ENCODE measurements at regions not wholly inside any gene's neighbourhood (a gene's known extent, or its start where the extent isn't known, plus 50 kb on each side); places are given as distances from the start of the nearest gene placed in this dataset.

GRCh38 chr7:25381818-25382589 lies 153.7 kb upstream of the NPVF start:
- Histone ChIP-seq H3K4me3 (ENCODE audit: low read length) (no peak overlapping the region), H2BK5ac (ENCODE audit: low read length) (no peak overlapping the region), H2BK15ac (replicated peaks; ENCODE audit: low read depth) (no peak overlapping the region), H3K4ac (ENCODE audit: low read depth, low read length) (no peak overlapping the region), H3K23ac (ENCODE audit: low read length) (no peak overlapping the region), H3K4me1 (ENCODE audit: control insufficient read depth, low read depth, low read length) (no peaks in the 10 kb centered on the region), H3K79me1 (ENCODE audit: low read length) (no peaks in the 10 kb centered on the region), H3K27ac (ENCODE audit: low read depth, low read length) (no peak overlapping the region), H3K79me2 (ENCODE audit: control insufficient read depth, insufficient read depth, low read length) (no peaks in the 10 kb centered on the region), H2AK5ac (ENCODE audit: low read length) (no peak overlapping the region), H3K56ac (ENCODE audit: low read length) (no peak overlapping the region), H2BK120ac (ENCODE audit: low read depth, low read length) (no peak overlapping the region), H4K5ac (ENCODE audit: low read length) (no peak overlapping the region), H3K36me3 (ENCODE audit: control insufficient read depth, insufficient read depth, low read length) (no peaks in the 10 kb centered on the region), H3K9ac (ENCODE audit: low read length) (no peak overlapping the region), H3K18ac (ENCODE audit: low read length) (no peak overlapping the region), H3K27me3 (ENCODE audit: insufficient read depth, low read length, poor library complexity) (no peaks in the 10 kb centered on the region), H3K4me2 (ENCODE audit: low read length) (no peak overlapping the region), H4K8ac (ENCODE audit: low read depth, low read length) (no peak overlapping the region)
- no peak for DNase-seq
- no CpG with 5 or more reads among the region's 4 CpGs for WGBS (ENCODE audit: extremely low coverage, insufficient coverage, low lambda C conversion rate)

DNA sequence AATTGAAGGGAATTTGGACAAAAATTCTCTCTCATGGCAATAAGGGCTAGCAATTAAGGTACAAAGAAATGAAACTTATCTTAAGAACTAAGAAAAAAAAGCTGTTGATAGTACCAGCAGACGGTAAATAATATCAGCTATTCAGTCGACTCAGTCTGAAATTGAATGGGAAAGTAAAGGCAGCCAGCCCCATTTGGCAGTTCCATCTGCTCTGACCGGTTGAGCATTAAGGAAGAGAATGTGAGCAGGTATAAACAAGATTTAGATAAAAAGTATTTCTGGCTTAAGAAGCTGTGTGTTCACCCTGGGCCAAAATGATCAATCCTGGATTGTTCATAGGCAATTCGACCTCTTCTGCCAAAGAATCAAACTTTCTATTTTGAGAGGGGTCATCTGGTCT lies 154.6 kb upstream of the NPVF start:
- Histone ChIP-seq H3K9ac (ENCODE audit: low read length) (no peak overlapping the region), H3K27me3 (ENCODE audit: insufficient read depth, low read length, poor library complexity) (no peaks in the 10 kb centered on the region), H2BK5ac (ENCODE audit: low read length) (no peak overlapping the region), H3K4me3 (ENCODE audit: low read length) (no peak overlapping the region), H3K79me1 (ENCODE audit: low read length) (no peaks in the 10 kb centered on the region), H2AK5ac (ENCODE audit: low read length) (no peak overlapping the region), H3K4me1 (ENCODE audit: control insufficient read depth, low read depth, low read length) (no peaks in the 10 kb centered on the region), H3K27ac (ENCODE audit: low read depth, low read length) (no peak overlapping the region), H3K36me3 (ENCODE audit: control insufficient read depth, insufficient read depth, low read length) (no peaks in the 10 kb centered on the region), H3K23ac (ENCODE audit: low read length) (no peak overlapping the region), H3K4me2 (ENCODE audit: low read length) (no peak overlapping the region), H4K8ac (ENCODE audit: low read depth, low read length) (no peak overlapping the region), H2BK120ac (ENCODE audit: low read depth, low read length) (no peak overlapping the region), H3K79me2 (ENCODE audit: control insufficient read depth, insufficient read depth, low read length) (no peaks in the 10 kb centered on the region), H3K4ac (ENCODE audit: low read depth, low read length) (no peak overlapping the region), H4K5ac (ENCODE audit: low read length) (no peak overlapping the region), H3K56ac (ENCODE audit: low read length) (no peak overlapping the region), H2BK15ac (replicated peaks; ENCODE audit: low read depth) (no peak overlapping the region), H3K18ac (ENCODE audit: low read length) (no peak overlapping the region)
- DNase-seq: no peak
- WGBS (ENCODE audit: extremely low coverage, insufficient coverage, low lambda C conversion rate): no CpG with 5 or more reads among the region's 4 CpGs

GRCh38 chr7:25383402-25383801 lies 155.1 kb upstream of the NPVF start:
- Histone ChIP-seq H3K9ac (ENCODE audit: low read length) (no peak overlapping the region), H2BK120ac (ENCODE audit: low read depth, low read length) (no peak overlapping the region), H2AK5ac (ENCODE audit: low read length) (no peak overlapping the region), H3K79me1 (ENCODE audit: low read length) (no peaks in the 10 kb centered on the region), H3K18ac (ENCODE audit: low read length) (no peak overlapping the region), H3K27ac (ENCODE audit: low read depth, low read length) (no peak overlapping the region), H4K8ac (ENCODE audit: low read depth, low read length) (no peak overlapping the region), H3K56ac (ENCODE audit: low read length) (no peak overlapping the region), H3K4me1 (ENCODE audit: control insufficient read depth, low read depth, low read length) (no peaks in the 10 kb centered on the region), H3K79me2 (ENCODE audit: control insufficient read depth, insufficient read depth, low read length) (no peaks in the 10 kb centered on the region), H2BK5ac (ENCODE audit: low read length) (no peak overlapping the region), H4K5ac (ENCODE audit: low read length) (no peak overlapping the region), H3K4ac (ENCODE audit: low read depth, low read length) (no peak overlapping the region), H3K23ac (ENCODE audit: low read length) (no peak overlapping the region), H3K27me3 (ENCODE audit: insufficient read depth, low read length, poor library complexity) (no peaks in the 10 kb centered on the region), H3K36me3 (ENCODE audit: control insufficient read depth, insufficient read depth, low read length) (no peaks in the 10 kb centered on the region), H3K4me2 (ENCODE audit: low read length) (no peak overlapping the region), H2BK15ac (replicated peaks; ENCODE audit: low read depth) (no peak overlapping the region), H3K4me3 (ENCODE audit: low read length) (no peak overlapping the region)
- no peak for DNase-seq
- WGBS (ENCODE audit: extremely low coverage, insufficient coverage, low lambda C conversion rate): no CpG with 5 or more reads among the region's 2 CpGs

- no peaks in the 10 kb centered on the region for H3K36me3 ChIP-seq (ENCODE audit: control insufficient read depth, insufficient read depth, low read length)
- H3K18ac ChIP-seq (ENCODE audit: low read length): no peak overlapping the region
- no peak overlapping the region for H3K27ac ChIP-seq (ENCODE audit: low read depth, low read length)
- no peaks in the 10 kb centered on the region for H3K4me1 ChIP-seq (ENCODE audit: control insufficient read depth, low read depth, low read length)
- H3K56ac ChIP-seq (ENCODE audit: low read length): no peak overlapping the region
- no peak overlapping the region for H2BK120ac ChIP-seq (ENCODE audit: low read depth, low read length)
- H2AK5ac ChIP-seq (ENCODE audit: low read length): no peak overlapping the region
- WGBS (ENCODE audit: extremely low coverage, insufficient coverage, low lambda C conversion rate): no CpG with 5 or more reads among the region's 7 CpGs
- H2BK15ac ChIP-seq (replicated peaks; ENCODE audit: low read depth): no peak overlapping the region
- no peak overlapping the region for H3K4me2 ChIP-seq (ENCODE audit: low read length)
- no peaks in the 10 kb centered on the region for H3K27me3 ChIP-seq (ENCODE audit: insufficient read depth, low read length, poor library complexity)
- H3K9ac ChIP-seq (ENCODE audit: low read length): no peak overlapping the region
- no peak for DNase-seq
- H4K8ac ChIP-seq (ENCODE audit: low read depth, low read length): no peak overlapping the region
- H3K79me1 ChIP-seq (ENCODE audit: low read length): no peaks in the 10 kb centered on the region
- no peaks in the 10 kb centered on the region for H3K79me2 ChIP-seq (ENCODE audit: control insufficient read depth, insufficient read depth, low read length)
- H2BK5ac ChIP-seq (ENCODE audit: low read length): no peak overlapping the region
- H3K4me3 ChIP-seq (ENCODE audit: low read length): no peak overlapping the region
- no peak overlapping the region for H3K23ac ChIP-seq (ENCODE audit: low read length)
- H4K5ac ChIP-seq (ENCODE audit: low read length): no peak overlapping the region
- H3K4ac ChIP-seq (ENCODE audit: low read depth, low read length): no peak overlapping the region
Observed at GRCh38 chr7:25384788-25385505, 156.7 kb upstream of the NPVF start.

DNA sequence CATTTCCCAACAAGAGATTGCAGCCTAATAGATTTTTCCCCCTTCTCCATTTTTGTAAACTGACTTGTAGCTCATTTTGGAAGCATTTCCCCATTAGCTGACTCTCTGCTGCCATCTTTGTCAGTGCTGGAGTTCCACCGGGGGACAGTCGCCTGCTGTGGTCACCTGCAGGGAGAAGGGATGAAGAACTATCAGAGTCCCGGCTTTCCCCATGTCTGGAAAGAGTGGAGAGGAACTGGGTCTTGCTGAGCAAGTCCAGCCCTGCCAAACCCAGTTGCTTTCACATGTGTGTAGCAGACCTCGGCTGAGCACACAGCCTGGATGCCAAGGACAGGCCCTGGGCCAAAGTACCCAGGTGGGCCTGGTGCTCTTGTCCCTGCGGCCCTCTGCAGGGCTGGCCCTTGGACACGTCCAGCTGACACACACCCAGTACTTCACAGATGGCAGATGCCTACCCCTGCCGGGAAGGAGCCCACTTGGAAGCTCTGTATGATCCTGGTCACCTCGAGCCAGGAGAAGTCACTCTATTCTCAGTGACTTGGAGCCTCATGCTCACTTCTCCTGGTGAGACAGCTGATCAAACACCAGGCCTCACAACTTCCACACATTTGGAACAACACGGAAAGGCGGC lies 157.3 kb upstream of the NPVF start:
- H2BK120ac ChIP-seq (ENCODE audit: low read depth, low read length): no peak overlapping the region
- no peak overlapping the region for H3K4me3 ChIP-seq (ENCODE audit: low read length)
- no peaks in the 10 kb centered on the region for H3K79me2 ChIP-seq (ENCODE audit: control insufficient read depth, insufficient read depth, low read length)
- H3K18ac ChIP-seq (ENCODE audit: low read length): no peak overlapping the region
- no peak overlapping the region for H4K8ac ChIP-seq (ENCODE audit: low read depth, low read length)
- no peaks in the 10 kb centered on the region for H3K27me3 ChIP-seq (ENCODE audit: insufficient read depth, low read length, poor library complexity)
- H3K79me1 ChIP-seq (ENCODE audit: low read length): no peaks in the 10 kb centered on the region
- H3K9ac ChIP-seq (ENCODE audit: low read length): no peak overlapping the region
- H2BK15ac ChIP-seq (replicated peaks; ENCODE audit: low read depth): no peak overlapping the region
- H3K23ac ChIP-seq (ENCODE audit: low read length): no peak overlapping the region
- WGBS (ENCODE audit: extremely low coverage, insufficient coverage, low lambda C conversion rate): no CpG with 5 or more reads among the region's 10 CpGs
- no peak overlapping the region for H3K4me2 ChIP-seq (ENCODE audit: low read length)
- H2BK5ac ChIP-seq (ENCODE audit: low read length): no peak overlapping the region
- H3K27ac ChIP-seq (ENCODE audit: low read depth, low read length): no peak overlapping the region
- no peak overlapping the region for H2AK5ac ChIP-seq (ENCODE audit: low read length)
- no peak overlapping the region for H3K4ac ChIP-seq (ENCODE audit: low read depth, low read length)
- DNase-seq: peak; percentile 12
- no peaks in the 10 kb centered on the region for H3K36me3 ChIP-seq (ENCODE audit: control insufficient read depth, insufficient read depth, low read length)
- H4K5ac ChIP-seq (ENCODE audit: low read length): no peak overlapping the region
- no peaks in the 10 kb centered on the region for H3K4me1 ChIP-seq (ENCODE audit: control insufficient read depth, low read depth, low read length)
- no peak overlapping the region for H3K56ac ChIP-seq (ENCODE audit: low read length)
